BLaER1 treated with 17β-estradiol and CSF1 and Interleukin-3, amounts not matched to agents 10 nM and 100 nM (cell line): ENCODE measurements at regions not wholly inside any gene's neighbourhood (a gene's known extent, or its start where the extent isn't known, plus 50 kb on each side); places are given as distances from the start of the nearest gene placed in this dataset.
"Not testable (repeated sequence)": the region's sequence is repeated elsewhere in the genome, so short reads cannot be mapped to it uniquely, and the experiment has no call there.

Experiments used
- H3K27ac ChIP-seq, 11 experiments: shearing (Covaris generic); formaldehyde crosslinking; 2 replicates each; pipeline ENCODE4 v1.8.1; 2022
- H3K27me3 ChIP-seq, 11 experiments: shearing (Covaris generic); formaldehyde crosslinking; 2 replicates each; pipeline ENCODE4 v1.8.1; 2022
- H3K36me3 ChIP-seq, 11 experiments: shearing (Covaris generic); formaldehyde crosslinking; 2 replicates each; pipeline ENCODE4 v1.8.1; 2022
- H3K4me1 ChIP-seq, 10 experiments: shearing (Covaris generic); formaldehyde crosslinking; 2 replicates each; pipeline ENCODE4 v1.8.1; 2022
- H3K4me2 ChIP-seq, 11 experiments: shearing (Covaris generic); formaldehyde crosslinking; 2 replicates each; pipeline ENCODE4 v1.8.1; 2022
- H3K4me3 ChIP-seq, 10 experiments: shearing (Covaris generic); formaldehyde crosslinking; 2 replicates each; pipeline ENCODE4 v1.8.1; 2022
- H3K9ac ChIP-seq, 11 experiments: shearing (Covaris generic); formaldehyde crosslinking; 2 replicates each; pipeline ENCODE4 v1.8.1; 2022
- H3K9me3 ChIP-seq, 11 experiments: shearing (Covaris generic); formaldehyde crosslinking; replicated peaks in 1 of 11; 2 replicates each; pipeline ENCODE4 v1.8.1; 2022
- H4K20me1 ChIP-seq, 11 experiments: shearing (Covaris generic); formaldehyde crosslinking; 2 replicates each; pipeline ENCODE4 v1.8.1; 2022
- Cebpa-rat ChIP-seq, 11 experiments: shearing (Covaris generic); IDR thresholded peaks; 2 replicates each; pipeline ENCODE4 v1.8.1; 2022

DNA sequence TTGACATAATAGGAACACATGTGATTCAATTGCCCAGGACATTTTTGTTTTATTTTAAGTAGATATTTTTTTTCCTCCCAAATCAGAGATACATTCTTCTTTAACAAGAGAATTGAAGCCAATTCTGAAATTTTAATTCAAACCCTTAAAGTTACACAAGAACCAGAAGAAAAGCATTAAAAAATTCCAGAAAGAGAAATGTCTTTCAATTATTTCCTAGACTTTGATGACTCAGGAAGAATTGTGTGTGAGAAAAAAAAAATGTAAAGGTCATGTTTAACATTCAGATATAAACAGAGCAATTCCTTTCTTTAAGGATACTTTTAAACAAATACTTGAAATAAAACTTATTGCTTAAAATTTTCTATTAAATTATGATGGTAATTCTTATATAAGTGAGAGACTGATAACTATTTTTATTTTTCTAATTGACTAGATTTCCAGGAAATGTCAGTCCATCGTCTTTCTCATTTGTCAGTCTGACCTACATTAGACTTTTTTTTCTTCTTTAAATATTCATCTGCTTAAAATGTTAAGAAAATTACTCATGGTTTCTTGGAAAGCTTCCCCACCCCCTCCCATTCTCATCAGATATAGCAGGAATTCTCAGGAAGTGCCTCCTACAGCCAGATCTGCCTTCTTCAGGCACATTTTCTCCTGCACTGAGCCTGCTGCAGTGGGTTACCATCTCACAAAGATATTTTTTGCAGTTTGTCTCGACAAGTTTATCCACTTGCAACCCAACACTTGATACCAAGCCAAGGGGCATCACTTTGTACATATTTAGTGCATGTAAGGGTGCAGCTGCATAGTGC lies 261.8 kb upstream of the CBLB start:
- Histone ChIP-seq H3K4me1 (peaks cover 0 to 10% (median 0%) of the 10 kb centered on the region in 10 experiments; a peak in 4 of 20 replicates), H4K20me1 (no peaks in the 10 kb centered on the region; a peak in 1 of 22 replicates), H3K36me3 (peaks cover 0 to 8% (median 0%) of the 10 kb centered on the region in 11 experiments; a peak in 1 of 22 replicates), H3K27me3 (no peaks in the 10 kb centered on the region), H3K9ac (no peak overlapping the region), H3K9me3 (peaks cover 7 to 11% (median 8%) of the 10 kb centered on the region in 11 experiments; a peak in 20 of 22 replicates), H3K4me2 (peak overlapping the region in 2 of 11 experiments; percentile 0 to 15; a peak in 1 of 22 replicates), H3K27ac (no peak overlapping the region), H3K4me3 (no peak overlapping the region)
- no peak for TF ChIP-seq Cebpa-rat (IDR thresholded peaks at IDR 0.05)

- TF ChIP-seq Cebpa-rat (IDR thresholded peaks at IDR 0.05) = no peak
- Histone ChIP-seq H3K4me3 (no peak overlapping the region), H3K27me3 (no peaks in the 10 kb centered on the region), H4K20me1 (no peaks in the 10 kb centered on the region), H3K4me1 (peaks cover 0 to 9% (median 0%) of the 10 kb centered on the region in 10 experiments; a peak in 4 of 20 replicates), H3K36me3 (peaks cover 0 to 8% (median 0%) of the 10 kb centered on the region in 11 experiments; a peak in 1 of 22 replicates), H3K9me3 (peaks cover 13 to 18% (median 15%) of the 10 kb centered on the region in 11 experiments; a peak in 20 of 22 replicates), H3K9ac (no peak overlapping the region), H3K4me2 (no peak overlapping the region), H3K27ac (no peak overlapping the region)
These were observed 266.8 kb upstream of the CBLB start for GRCh38 chr3:106135451-106136160.

- Histone ChIP-seq H3K4me1 (no peaks in the 10 kb centered on the region), H3K27me3 (no peaks in the 10 kb centered on the region), H3K4me2 (no peak overlapping the region), H3K9me3 (peaks cover 12 to 17% (median 14%) of the 10 kb centered on the region in 11 experiments; a peak in 20 of 22 replicates), H3K4me3 (no peak overlapping the region), H4K20me1 (no peaks in the 10 kb centered on the region), H3K9ac (no peak overlapping the region), H3K36me3 (peaks cover 0 to 8% (median 0%) of the 10 kb centered on the region in 11 experiments; a peak in 1 of 22 replicates), H3K27ac (no peak overlapping the region)
- TF ChIP-seq Cebpa-rat (IDR thresholded peaks at IDR 0.05) = no peak
These were observed 271.0 kb upstream of the CBLB start for GRCh38 chr3:106139826-106140225.

GRCh38 chr3:106140431-106140830 lies 271.6 kb upstream of the CBLB start:
- Histone ChIP-seq H3K4me2 (no peak overlapping the region), H3K36me3 (peaks cover 0 to 2% (median 0%) of the 10 kb centered on the region in 11 experiments; a peak in 1 of 22 replicates), H3K9ac (no peak overlapping the region), H3K27me3 (no peaks in the 10 kb centered on the region), H3K27ac (no peak overlapping the region), H3K4me1 (no peaks in the 10 kb centered on the region), H4K20me1 (no peaks in the 10 kb centered on the region), H3K9me3 (peaks cover 6 to 13% (median 9%) of the 10 kb centered on the region in 11 experiments; a peak in 20 of 22 replicates), H3K4me3 (no peak overlapping the region)
- TF ChIP-seq Cebpa-rat (IDR thresholded peaks at IDR 0.05) = no peak

GRCh38 chr3:106144030-106144429 lies 275.2 kb upstream of the CBLB start:
- no peaks in the 10 kb centered on the region for H3K4me1 ChIP-seq
- TF ChIP-seq Cebpa-rat (IDR thresholded peaks at IDR 0.05) = no peak
- H3K4me3 ChIP-seq = no peak overlapping the region
- H3K4me2 ChIP-seq = no peak overlapping the region
- no peak overlapping the region for H3K27ac ChIP-seq
- H3K27me3 ChIP-seq = no peaks in the 10 kb centered on the region
- H3K36me3 ChIP-seq = no peaks in the 10 kb centered on the region; a peak in 1 of 22 replicates
- H4K20me1 ChIP-seq = no peaks in the 10 kb centered on the region
- no peak overlapping the region for H3K9ac ChIP-seq
- H3K9me3 ChIP-seq = peaks cover 0 to 32% (median 16%) of the 10 kb centered on the region in 11 experiments; a peak in 20 of 22 replicates

GRCh38 chr3:106148440-106149082 lies 279.7 kb upstream of the CBLB start:
- not testable (repeated sequence) for H3K4me3 ChIP-seq, H4K20me1 ChIP-seq, H3K27ac ChIP-seq, H3K36me3 ChIP-seq, H3K9ac ChIP-seq, H3K4me2 ChIP-seq, H3K27me3 ChIP-seq, H3K4me1 ChIP-seq
- H3K9me3 ChIP-seq = peaks cover 0 to 42% (median 23%) of the 10 kb centered on the region in 11 experiments; a peak in 21 of 22 replicates

DNA sequence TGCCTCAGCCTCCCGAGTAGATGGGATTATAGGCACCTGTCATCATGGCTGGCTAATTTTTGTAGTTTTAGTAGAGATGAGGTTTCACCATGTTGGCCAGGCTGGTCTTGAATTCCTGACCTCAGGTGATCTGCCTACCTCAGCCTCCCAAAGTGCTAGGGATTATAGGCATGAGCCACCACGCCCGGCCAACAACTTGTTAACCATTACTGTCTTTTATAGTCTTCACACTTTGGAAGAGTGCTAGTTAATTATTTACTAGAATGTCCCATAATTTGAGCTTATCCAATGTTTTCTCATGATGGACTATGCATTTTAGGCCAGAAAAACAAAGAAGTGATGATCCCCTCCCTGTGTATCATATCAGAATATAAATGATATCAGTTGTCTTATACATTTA lies 288.6 kb upstream of the CBLB start:
- H3K9me3 ChIP-seq = peaks cover 0 to 2% (median under 1%) of the 10 kb centered on the region in 11 experiments; a peak in 6 of 22 replicates
- H3K36me3 ChIP-seq = no peaks in the 10 kb centered on the region
- no peak overlapping the region for H3K9ac ChIP-seq
- no peaks in the 10 kb centered on the region for H3K27me3 ChIP-seq
- H3K4me1 ChIP-seq = no peaks in the 10 kb centered on the region
- no peaks in the 10 kb centered on the region for H4K20me1 ChIP-seq
- H3K27ac ChIP-seq = no peak overlapping the region
- no peak for TF ChIP-seq Cebpa-rat (IDR thresholded peaks at IDR 0.05)
- no peak overlapping the region for H3K4me3 ChIP-seq
- H3K4me2 ChIP-seq = no peak overlapping the region

DNA sequence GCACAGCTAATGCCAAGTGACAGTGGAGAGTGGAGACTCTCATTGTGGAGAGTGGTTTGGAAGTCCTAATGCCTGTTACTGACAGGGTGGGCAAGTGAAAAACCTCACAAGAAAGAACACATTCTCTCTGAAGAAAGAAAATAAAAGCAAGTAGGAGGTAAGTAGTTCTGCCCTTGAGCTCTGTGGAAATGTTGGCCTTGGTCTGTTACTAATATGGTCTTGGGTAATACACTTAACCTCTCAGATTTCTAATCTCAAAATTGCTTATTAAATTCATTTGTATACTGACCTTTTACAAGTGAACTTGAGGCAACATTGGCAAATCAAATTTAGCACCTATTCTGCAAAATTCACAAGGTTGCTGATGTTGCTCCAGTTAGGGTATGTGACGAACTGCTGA lies 291.6 kb upstream of the CBLB start:
- no peak for TF ChIP-seq Cebpa-rat (IDR thresholded peaks at IDR 0.05)
- peaks cover 0 to 12% (median 7%) of the 10 kb centered on the region in 11 experiments; a peak in 6 of 22 replicates for H3K9me3 ChIP-seq

GRCh38 chr3:106161246-106161645 lies 292.4 kb upstream of the CBLB start:
- H3K4me1 ChIP-seq = no peaks in the 10 kb centered on the region

More for the DNA sequence above, 291.6 kb upstream of the CBLB start:
- H3K27ac ChIP-seq = no peak overlapping the region
- H3K36me3 ChIP-seq = no peaks in the 10 kb centered on the region
- H4K20me1 ChIP-seq = no peaks in the 10 kb centered on the region
- H3K4me2 ChIP-seq = no peak overlapping the region
- H3K4me1 ChIP-seq = no peaks in the 10 kb centered on the region
- no peak overlapping the region for H3K4me3 ChIP-seq
- H3K9ac ChIP-seq = no peak overlapping the region
- H3K27me3 ChIP-seq = no peaks in the 10 kb centered on the region

More at GRCh38 chr3:106161246-106161645, 292.4 kb upstream of the CBLB start:
- Histone ChIP-seq H3K27ac (no peak overlapping the region), H3K4me2 (no peak overlapping the region), H3K9me3 (peaks cover 0 to 12% (median 7%) of the 10 kb centered on the region in 11 experiments; a peak in 6 of 22 replicates), H3K36me3 (no peaks in the 10 kb centered on the region), H4K20me1 (no peaks in the 10 kb centered on the region), H3K27me3 (no peaks in the 10 kb centered on the region), H3K4me3 (no peak overlapping the region), H3K9ac (no peak overlapping the region)
- TF ChIP-seq Cebpa-rat (IDR thresholded peaks at IDR 0.05) = no peak
